ENCODE measurements at regions not wholly inside any gene's neighbourhood (a gene's known extent, or its start where the extent isn't known, plus 50 kb on each side); places are given as distances from the start of the nearest gene placed in this dataset.

GRCh38 chr15:24879492-24879891 is 75.3 kb upstream of the SNRPN start:
- no peaks in the 10 kb centered on the region for H3K4me1 ChIP-seq
- no peak for DNase-seq
- H3K36me3 ChIP-seq, result no peaks in the 10 kb centered on the region
- H3K27me3 ChIP-seq, result no peaks in the 10 kb centered on the region
- H3K27ac ChIP-seq, result no peak overlapping the region
- peaks cover 0 to 44% (median 4%) of the 10 kb centered on the region in 11 donors for H3K9me3 ChIP-seq
- TF ChIP-seq, protein P1, sequence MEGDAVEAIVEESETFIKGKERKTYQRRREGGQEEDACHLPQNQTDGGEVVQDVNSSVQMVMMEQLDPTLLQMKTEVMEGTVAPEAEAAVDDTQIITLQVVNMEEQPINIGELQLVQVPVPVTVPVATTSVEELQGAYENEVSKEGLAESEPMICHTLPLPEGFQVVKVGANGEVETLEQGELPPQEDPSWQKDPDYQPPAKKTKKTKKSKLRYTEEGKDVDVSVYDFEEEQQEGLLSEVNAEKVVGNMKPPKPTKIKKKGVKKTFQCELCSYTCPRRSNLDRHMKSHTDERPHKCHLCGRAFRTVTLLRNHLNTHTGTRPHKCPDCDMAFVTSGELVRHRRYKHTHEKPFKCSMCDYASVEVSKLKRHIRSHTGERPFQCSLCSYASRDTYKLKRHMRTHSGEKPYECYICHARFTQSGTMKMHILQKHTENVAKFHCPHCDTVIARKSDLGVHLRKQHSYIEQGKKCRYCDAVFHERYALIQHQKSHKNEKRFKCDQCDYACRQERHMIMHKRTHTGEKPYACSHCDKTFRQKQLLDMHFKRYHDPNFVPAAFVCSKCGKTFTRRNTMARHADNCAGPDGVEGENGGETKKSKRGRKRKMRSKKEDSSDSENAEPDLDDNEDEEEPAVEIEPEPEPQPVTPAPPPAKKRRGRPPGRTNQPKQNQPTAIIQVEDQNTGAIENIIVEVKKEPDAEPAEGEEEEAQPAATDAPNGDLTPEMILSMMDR (IDR thresholded peaks at IDR 0.05), result no peak
- H3K4me3 ChIP-seq, result no peak overlapping the region
- ATAC-seq, result no peak
- 55 to 80% methylated on average over 2 of the region's 2 CpGs for WGBS, 2 donors
- intact Hi-C loops (cut with DNase I), result loop anchor here in 1 of 10 donors (10.0 kb wide), 1 partner anchor 55 kb away; no protein-coding TSS in a partner anchor

- H3K4me3 ChIP-seq, result no peak overlapping the region
- no peak for ATAC-seq
- H3K27me3 ChIP-seq, result no peaks in the 10 kb centered on the region
- WGBS, 2 donors, result 71 to 81% methylated on average over 8 of the region's 8 CpGs
- no peak overlapping the region for H3K27ac ChIP-seq
- H3K36me3 ChIP-seq, result no peaks in the 10 kb centered on the region
- no peaks in the 10 kb centered on the region for H3K4me1 ChIP-seq
- no peak for DNase-seq
- intact Hi-C loops (cut with DNase I), result no loop called here
- TF ChIP-seq, protein P1 (IDR thresholded peaks at IDR 0.05), result no peak
- peaks cover 0 to 44% (median 4%) of the 10 kb centered on the region in 11 donors for H3K9me3 ChIP-seq
Observed at GRCh38 chr15:24880663-24881062, 74.1 kb upstream of the SNRPN start.

DNA sequence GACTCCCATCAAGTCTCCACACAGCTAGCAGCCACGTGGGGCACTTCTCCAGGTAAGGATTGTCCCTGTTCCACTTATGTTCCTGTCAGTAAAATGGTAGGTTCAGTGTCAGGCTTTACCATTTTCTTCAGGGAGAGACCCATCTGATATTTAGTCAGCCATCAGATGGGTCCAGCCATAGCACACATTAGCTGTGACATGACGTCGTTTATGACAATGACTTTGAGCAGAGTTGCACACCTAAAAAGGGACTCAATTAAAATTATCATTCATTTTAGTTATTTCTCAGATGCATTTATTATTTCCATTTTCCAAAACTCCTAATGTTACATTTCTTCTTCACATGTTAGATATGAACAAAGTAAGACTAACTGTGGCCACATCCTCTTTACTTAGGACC is 68.2 kb upstream of the SNRPN start:
- H3K4me1 ChIP-seq, result no peaks in the 10 kb centered on the region
- no peaks in the 10 kb centered on the region for H3K36me3 ChIP-seq
- no peak for DNase-seq
- H3K27me3 ChIP-seq, result no peaks in the 10 kb centered on the region
- H3K4me3 ChIP-seq, result no peak overlapping the region
- TF ChIP-seq, protein P1 (IDR thresholded peaks at IDR 0.05), result no peak
- H3K27ac ChIP-seq, result no peak overlapping the region
- 74 to 81% methylated on average over 3 of the region's 3 CpGs for WGBS, 2 donors
- intact Hi-C loops (cut with DNase I), result no loop called here
- peaks cover 0 to 53% (median 0%) of the 10 kb centered on the region in 11 donors for H3K9me3 ChIP-seq
- ATAC-seq, result no peak

DNA sequence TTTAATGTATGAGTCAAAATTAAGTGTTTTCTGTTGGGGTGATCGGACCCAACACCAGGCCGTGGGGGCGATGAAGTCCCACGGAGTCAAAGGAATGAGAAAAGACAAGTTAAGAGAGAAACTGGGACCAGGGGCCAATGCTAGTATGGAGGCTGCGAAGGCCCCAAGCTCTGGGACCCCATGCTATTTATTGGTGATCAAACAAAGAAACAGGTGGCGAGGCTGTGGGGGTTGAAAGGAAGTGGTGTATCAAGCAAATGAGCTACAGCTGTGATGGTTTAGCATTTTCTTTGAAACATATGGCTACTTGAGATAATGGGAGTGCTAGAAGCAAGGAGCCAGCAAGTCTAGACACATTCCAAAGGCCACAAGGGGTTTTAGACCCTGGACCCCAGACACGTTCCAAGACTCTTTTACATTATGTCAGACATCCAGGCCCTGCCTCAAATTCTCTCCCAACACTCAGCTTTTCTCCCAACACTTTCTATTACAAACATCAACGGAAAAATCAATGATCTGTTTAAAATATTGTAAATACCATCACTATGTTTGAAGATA is 56.0 kb upstream of the SNRPN start:
- Histone ChIP-seq H3K27ac (no peak overlapping the region), H3K27me3 (no peaks in the 10 kb centered on the region), H3K36me3 (no peaks in the 10 kb centered on the region), H3K4me1 (no peaks in the 10 kb centered on the region), H3K9me3 (peaks cover 0 to 36% (median 0%) of the 10 kb centered on the region in 11 donors), H3K4me3 (no peak overlapping the region)
- DNase-seq (no peak), ATAC-seq (no peak)
- intact Hi-C loops (cut with DNase I), result no loop called here
- WGBS, 2 donors, result 54 to 61% methylated on average over 8 of the region's 8 CpGs
- TF ChIP-seq, protein P1 (IDR thresholded peaks at IDR 0.05), result no peak

All from heart right ventricle (tissue), 16 donors.